Spleen (tissue), 11 donors: ENCODE measurements at regions not wholly inside any gene's neighbourhood (a gene's known extent, or its start where the extent isn't known, plus 50 kb on each side); places are given as distances from the start of the nearest gene placed in this dataset.
A peak's percentile ranks its signal among the peaks of the same experiment; 100 is the strongest.

Experiments used
- DNase-seq: peaks from one replicate; pipeline ENCODE4 v3.0.0-alpha.2; 2020
- H3K27ac ChIP-seq, 8 donors: fragments of 200-600 bp; sonication (generic) in 7 of 8; 1 replicate in 4 of 8; 2 replicates in 4 of 8; pipeline versions ENCODE4 v1.5.0 to v1.8.0; 2016 to 2021; ENCODE audit warnings: inconsistent platforms in 4 of 8, mild to moderate bottlenecking in 4 of 8, moderate library complexity in 1 of 8
- H3K27me3 ChIP-seq, 7 donors: fragments of 200-600 bp; sonication (generic) in 6 of 7; replicated peaks in 1 of 7; 1 replicate in 4 of 7; 2 replicates in 3 of 7; pipeline versions ENCODE4 v1.5.0 to v1.8.0; 2016 to 2021; ENCODE audit warnings: inconsistent platforms in 3 of 7, mild to moderate bottlenecking in 1 of 7
- H3K36me3 ChIP-seq, 6 donors: fragments of 200-600 bp; sonication (generic) in 5 of 6; 1 replicate in 4 of 6; 2 replicates in 2 of 6; pipeline versions ENCODE4 v1.5.0 to v1.8.0; 2016 to 2021; ENCODE audit warnings: inconsistent platforms in 2 of 6
- H3K4me1 ChIP-seq, 6 donors: fragments of 200-600 bp; sonication (generic) in 5 of 6; 1 replicate in 3 of 6; 2 replicates in 3 of 6; pipeline versions ENCODE4 v1.5.0 to v1.8.0; 2016 to 2021; ENCODE audit warnings: inconsistent platforms in 3 of 6
- H3K4me3 ChIP-seq, 8 donors: fragments of 200-600 bp; sonication (generic) in 7 of 8; 1 replicate in 4 of 8; 2 replicates in 4 of 8; pipeline versions ENCODE4 v1.5.0 to v1.8.0; 2016 to 2021; ENCODE audit warnings: inconsistent platforms in 4 of 8, mild to moderate bottlenecking in 4 of 8, moderate library complexity in 2 of 8
- H3K9me3 ChIP-seq, 8 donors: fragments of 200-600 bp; sonication (generic) in 7 of 8; 1 replicate in 4 of 8; 2 replicates in 4 of 8; pipeline versions ENCODE4 v1.5.0 to v1.8.0; 2016 to 2021; ENCODE audit warnings: inconsistent platforms in 4 of 8
- CTCF ChIP-seq, 11 experiments: fragments of 200-600 bp in 7 of 11; fragments of 450-650 bp in 4 of 11; sonication (generic) in 4 of 11; IDR thresholded peaks in 8 of 11; conservative IDR thresholded peaks in 3 of 11; 1 replicate in 7 of 11; 2 replicates in 4 of 11; pipeline versions ENCODE4 v1.4.0 to v1.8.0; 2016 to 2021; ENCODE audit warnings: antibody characterized with exemption in 11 of 11, inconsistent platforms in 4 of 11, mild to moderate bottlenecking in 1 of 11
- POLR2A ChIP-seq, 3 donors: fragments of 450-650 bp; IDR thresholded peaks; one replicate each; pipeline ENCODE4 v1.5.1; 2017; ENCODE audit warnings: antibody characterized with exemption in 3 of 3, mild to moderate bottlenecking in 1 of 3
- POLR2AphosphoS5 ChIP-seq, 3 donors: sonication (generic); formaldehyde crosslinking; IDR thresholded peaks; one replicate each; pipeline ENCODE4 v1.5.1; 2017; ENCODE audit warnings: antibody characterized with exemption in 3 of 3
- WGBS, 5 donors: extraction: QIAGEN DNeasy Blood & Tissue Kit in 3 of 5; methylation state at CpG; one replicate each; pipeline versions ENCODE4 v1.1.5 to v1.1.7; 2013 to 2018; 5-methylcytosine and 5-hydroxymethylcytosine counted together
- intact Hi-C: fragments of 100-400 bp; cut with DNase I; formaldehyde crosslinking; loops from one replicate; pipeline ENCODE4 v1.15.0; 2023; ENCODE audit warnings: low total_unique reads
- donor health status: healthy with polysubstance abuse.
- donor health status: DM: no; HTN: no; CAD: no; lungs with moderate emphysema.
- donor health status: DM: no; HTN: no; CAD: no.
- donor health status: Bipolar disorder and iron deficiency.
- donor health status: healthy.
- donor health status: DM: no; HTN: no; CAD: no.
- donor health status: DM: yes; HTN: yes; CAD: no.

- Histone ChIP-seq H3K27ac (no peak overlapping the region), H3K9me3 (no peaks in the 10 kb centered on the region), H3K4me1 (peaks cover 0 to 9% (median 3%) of the 10 kb centered on the region in 6 donors), H3K27me3 (no peaks in the 10 kb centered on the region), H3K4me3 (no peak overlapping the region), H3K36me3 (no peaks in the 10 kb centered on the region)
- 14 to 22% (median 20%) methylated on average over 2 of the region's 2 CpGs for WGBS, 5 donors
- intact Hi-C loops = no loop called here
- TF ChIP-seq CTCF (IDR thresholded peaks at IDR 0.05 in 8 of 11, conservative IDR thresholded peaks at IDR 0.05 in 3 of 11) (no peak), POLR2A (IDR thresholded peaks at IDR 0.05) (no peak), POLR2AphosphoS5 (IDR thresholded peaks at IDR 0.05) (no peak)
- no peak for DNase-seq
These were observed 90.9 kb upstream of the PREP start for GRCh38 chr6:105493736-105494135.

- no peak for DNase-seq
- TF ChIP-seq CTCF (IDR thresholded peaks at IDR 0.05 in 8 of 11, conservative IDR thresholded peaks at IDR 0.05 in 3 of 11) = no peak
- no peak for TF ChIP-seq POLR2A (IDR thresholded peaks at IDR 0.05)
- no peak for TF ChIP-seq POLR2AphosphoS5 (IDR thresholded peaks at IDR 0.05)
- no peaks in the 10 kb centered on the region for H3K27me3 ChIP-seq
- intact Hi-C loops = no loop called here
- H3K9me3 ChIP-seq = no peaks in the 10 kb centered on the region
- peaks cover 3 to 17% (median 8%) of the 10 kb centered on the region in 6 donors for H3K4me1 ChIP-seq
- H3K4me3 ChIP-seq = no peak overlapping the region
- no peak overlapping the region for H3K27ac ChIP-seq
- no peaks in the 10 kb centered on the region for H3K36me3 ChIP-seq
These were observed 90.1 kb upstream of the PREP start for GRCh38 chr6:105492706-105493673.

- H3K36me3 ChIP-seq = no peaks in the 10 kb centered on the region
- H3K27ac ChIP-seq = peak overlapping the region in 6 of 8 donors; percentile 9 to 36 (median 20)
- intact Hi-C loops = loop anchor here (10.0 kb wide), 2 partner anchors 736 to 806 kb away; no protein-coding TSS in a partner anchor
- no peaks in the 10 kb centered on the region for H3K9me3 ChIP-seq
- H3K4me1 ChIP-seq = peaks cover 3 to 27% (median 9%) of the 10 kb centered on the region in 6 donors
- H3K4me3 ChIP-seq = peak overlapping the region in 1 of 8 donors; percentile 31
- WGBS, 5 donors = 74 to 84% (median 80%) methylated on average over 2 of the region's 2 CpGs
- H3K27me3 ChIP-seq = no peaks in the 10 kb centered on the region
- TF ChIP-seq CTCF (IDR thresholded peaks at IDR 0.05 in 8 of 11, conservative IDR thresholded peaks at IDR 0.05 in 3 of 11) (no peak), POLR2AphosphoS5 (IDR thresholded peaks at IDR 0.05) (no peak), POLR2A (IDR thresholded peaks at IDR 0.05) (no peak)
- no peak for DNase-seq
These were observed 86.3 kb upstream of the PREP start for GRCh38 chr6:105489216-105489530.

GRCh38 chr6:105488516-105489215, 85.8 kb upstream of the PREP start:
- Histone ChIP-seq H3K4me3 (peak overlapping the region in 2 of 8 donors; percentile 16 to 31), H3K36me3 (no peaks in the 10 kb centered on the region), H3K27ac (peak overlapping the region in 6 of 8 donors; percentile 9 to 36 (median 20)), H3K27me3 (no peaks in the 10 kb centered on the region), H3K4me1 (peaks cover 3 to 28% (median 9%) of the 10 kb centered on the region in 6 donors), H3K9me3 (no peaks in the 10 kb centered on the region)
- no peak for DNase-seq
- intact Hi-C loops = loop anchor here (10.0 kb wide), 2 partner anchors 736 to 806 kb away; no protein-coding TSS in a partner anchor
- TF ChIP-seq POLR2AphosphoS5 (IDR thresholded peaks at IDR 0.05) (no peak), CTCF (IDR thresholded peaks at IDR 0.05 in 8 of 11, conservative IDR thresholded peaks at IDR 0.05 in 3 of 11) (no peak), POLR2A (IDR thresholded peaks at IDR 0.05) (no peak)
- 57 to 73% (median 60%) methylated on average over 8 of the region's 8 CpGs for WGBS, 5 donors
